HG03342 (cell line): ENCODE measurements at regions not wholly inside any gene's neighbourhood (a gene's known extent, or its start where the extent isn't known, plus 50 kb on each side); places are given as distances from the start of the nearest gene placed in this dataset.

Source experiments
- ATAC-seq: cut with Tn5 transposase; IDR thresholded peaks from one replicate; pipeline ENCODE4 v1.9.1; 2021; ENCODE audit warnings: mild to moderate bottlenecking, moderate library complexity; ENCODE audit not compliant: unreplicated experiment

GRCh38 chr10:107471911-107472310 is 307.4 kb upstream of the SORCS1 start:
- ATAC-seq = no peak

GRCh38 chr10:107453561-107453960 is 289.1 kb upstream of the SORCS1 start:
- no peak for ATAC-seq

- ATAC-seq = no peak
These were observed 286.5 kb upstream of the SORCS1 start for GRCh38 chr10:107451047-107451446.

- ATAC-seq = no peak
These were observed 285.6 kb upstream of the SORCS1 start for GRCh38 chr10:107450056-107450455.

- ATAC-seq = no peak
These were observed 279.9 kb upstream of the SORCS1 start for GRCh38 chr10:107444443-107444842.

- no peak for ATAC-seq
These were observed 279.3 kb upstream of the SORCS1 start for GRCh38 chr10:107443813-107444212.

GRCh38 chr10:107443326-107443725 is 278.8 kb upstream of the SORCS1 start:
- no peak for ATAC-seq

GRCh38 chr10:107442035-107442505 is 277.6 kb upstream of the SORCS1 start:
- ATAC-seq = peak; percentile 78

GRCh38 chr10:107440741-107441140 is 276.2 kb upstream of the SORCS1 start:
- ATAC-seq = no peak

GRCh38 chr10:107437921-107438320 is 273.4 kb upstream of the SORCS1 start:
- ATAC-seq = no peak

- ATAC-seq = no peak
These were observed 272.1 kb upstream of the SORCS1 start for GRCh38 chr10:107436568-107436967.

- no peak for ATAC-seq
These were observed 270.3 kb upstream of the SORCS1 start for GRCh38 chr10:107434854-107435253.

GRCh38 chr10:107434201-107434600 is 269.7 kb upstream of the SORCS1 start:
- ATAC-seq = no peak

- peak; percentile 43 for ATAC-seq
These were observed 269.1 kb upstream of the SORCS1 start for GRCh38 chr10:107433605-107434004.

- ATAC-seq = no peak
These were observed 265.9 kb upstream of the SORCS1 start for GRCh38 chr10:107430446-107430845.

- ATAC-seq = no peak
These were observed 262.5 kb upstream of the SORCS1 start for GRCh38 chr10:107427016-107427415.

GRCh38 chr10:107425931-107426553 is 261.5 kb upstream of the SORCS1 start:
- ATAC-seq = no peak

- ATAC-seq = no peak
These were observed 260.1 kb upstream of the SORCS1 start for GRCh38 chr10:107424628-107425027.

GRCh38 chr10:107423903-107424302 is 259.4 kb upstream of the SORCS1 start:
- no peak for ATAC-seq

- no peak for ATAC-seq
These were observed 258.2 kb upstream of the SORCS1 start for GRCh38 chr10:107422681-107423080.

GRCh38 chr10:107420196-107420595 is 255.7 kb upstream of the SORCS1 start:
- no peak for ATAC-seq

- no peak for ATAC-seq
These were observed 253.7 kb upstream of the SORCS1 start for GRCh38 chr10:107418085-107418806.
